Transverse colon (tissue), 3 donors: ENCODE measurements at regions not wholly inside any gene's neighbourhood (a gene's known extent, or its start where the extent isn't known, plus 50 kb on each side); places are given as distances from the start of the nearest gene placed in this dataset.

ENCODE experiments used
- EP300 ChIP-seq: sonication (generic); formaldehyde crosslinking; IDR thresholded peaks from one replicate; pipeline ENCODE4 v1.6.1; 2017; ENCODE audit warnings: antibody characterized with exemption, low read depth
- POLR2A ChIP-seq: fragments of 450-650 bp; IDR thresholded peaks from one replicate; pipeline ENCODE4 v1.6.1; 2016; ENCODE audit warnings: antibody characterized with exemption, mild to moderate bottlenecking, moderate library complexity
- TF ChIP-seq, protein P1 (sequence below), 5 experiments: fragments of 200-600 bp in 3 of 5; fragments of 450-650 bp in 2 of 5; sonication (generic) in 3 of 5; IDR thresholded peaks; 1 replicate in 2 of 5; 2 replicates in 3 of 5; pipeline ENCODE4 v1.5.1; 2016 to 2017; ENCODE audit warnings: antibody characterized with exemption in 5 of 5, inconsistent platforms in 3 of 5, mild to moderate bottlenecking in 2 of 5, moderate library complexity in 1 of 5

DNA sequence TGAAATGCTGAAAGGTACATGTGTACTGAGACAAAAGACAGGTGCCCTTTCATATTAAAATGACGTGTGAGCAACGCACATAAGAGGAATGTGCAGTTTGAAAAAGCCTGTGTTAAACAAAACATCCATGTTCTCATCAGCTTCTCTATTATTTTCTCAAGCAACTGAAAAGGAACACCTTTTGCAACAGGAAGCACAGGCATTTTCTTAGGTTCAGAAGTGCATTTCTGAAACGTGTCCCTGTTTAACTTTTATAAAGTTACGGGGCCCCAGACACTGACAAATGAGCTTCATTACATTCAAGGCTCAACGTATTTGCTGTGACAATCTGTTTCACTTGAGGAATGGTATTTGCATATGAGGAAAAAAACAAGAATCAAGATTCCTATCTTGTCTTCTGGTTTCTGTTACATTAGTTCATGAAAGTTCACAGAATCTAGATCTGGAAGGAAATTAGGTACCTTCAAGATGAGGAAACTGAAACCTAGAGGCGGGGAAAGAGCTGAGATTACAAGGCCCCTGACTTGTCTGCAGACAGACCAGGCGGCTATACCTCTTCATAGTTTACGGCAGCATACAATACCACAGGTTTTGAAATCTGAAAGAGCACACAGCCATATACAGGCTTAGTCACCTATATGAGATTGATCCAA lies 431.7 kb downstream of the KLF12 start:
- TF ChIP-seq, protein P1, sequence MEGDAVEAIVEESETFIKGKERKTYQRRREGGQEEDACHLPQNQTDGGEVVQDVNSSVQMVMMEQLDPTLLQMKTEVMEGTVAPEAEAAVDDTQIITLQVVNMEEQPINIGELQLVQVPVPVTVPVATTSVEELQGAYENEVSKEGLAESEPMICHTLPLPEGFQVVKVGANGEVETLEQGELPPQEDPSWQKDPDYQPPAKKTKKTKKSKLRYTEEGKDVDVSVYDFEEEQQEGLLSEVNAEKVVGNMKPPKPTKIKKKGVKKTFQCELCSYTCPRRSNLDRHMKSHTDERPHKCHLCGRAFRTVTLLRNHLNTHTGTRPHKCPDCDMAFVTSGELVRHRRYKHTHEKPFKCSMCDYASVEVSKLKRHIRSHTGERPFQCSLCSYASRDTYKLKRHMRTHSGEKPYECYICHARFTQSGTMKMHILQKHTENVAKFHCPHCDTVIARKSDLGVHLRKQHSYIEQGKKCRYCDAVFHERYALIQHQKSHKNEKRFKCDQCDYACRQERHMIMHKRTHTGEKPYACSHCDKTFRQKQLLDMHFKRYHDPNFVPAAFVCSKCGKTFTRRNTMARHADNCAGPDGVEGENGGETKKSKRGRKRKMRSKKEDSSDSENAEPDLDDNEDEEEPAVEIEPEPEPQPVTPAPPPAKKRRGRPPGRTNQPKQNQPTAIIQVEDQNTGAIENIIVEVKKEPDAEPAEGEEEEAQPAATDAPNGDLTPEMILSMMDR (IDR thresholded peaks at IDR 0.05), result no peak
- TF ChIP-seq EP300 (no peak), POLR2A (no peak)
